ENCODE measurements at regions not wholly inside any gene's neighbourhood (a gene's known extent, or its start where the extent isn't known, plus 50 kb on each side); places are given as distances from the start of the nearest gene placed in this dataset.

DNA sequence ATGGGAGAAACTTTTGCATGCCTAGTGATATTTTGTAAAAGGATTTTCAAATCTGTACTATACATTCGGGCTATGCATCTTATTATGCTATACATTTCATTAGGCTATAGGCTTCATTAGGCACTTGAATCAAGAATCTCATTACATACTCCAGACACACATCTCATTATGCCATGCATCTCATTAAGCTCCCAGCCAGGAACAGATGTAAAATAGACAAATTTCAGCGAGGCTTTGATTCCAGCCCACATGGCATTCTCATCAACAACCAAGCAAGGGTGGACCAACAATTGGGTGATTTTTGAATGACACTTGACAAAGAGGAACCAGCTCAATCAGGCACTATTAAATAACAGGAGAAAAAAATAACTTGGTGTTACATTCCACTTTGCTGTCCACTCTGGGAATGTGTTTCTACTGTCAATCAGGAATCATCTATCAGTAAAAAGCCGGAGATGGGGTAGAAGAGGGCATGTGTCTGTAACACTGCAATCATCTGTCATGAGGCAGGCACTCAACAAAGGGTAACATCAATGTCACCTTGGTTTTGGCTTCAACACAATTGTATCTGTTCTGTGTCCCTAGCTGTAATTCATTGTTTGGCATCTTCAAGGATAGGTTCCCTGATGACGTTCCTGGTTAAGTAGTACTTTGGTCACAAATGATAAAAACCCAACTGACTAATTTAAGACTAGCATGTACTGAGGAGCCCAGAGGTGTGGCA, 498.6 kb downstream of the EPHA4 start:
- no peaks in the 10 kb centered on the region for H3K9me3 ChIP-seq
- no peak for TF ChIP-seq POLR2A (IDR thresholded peaks at IDR 0.05)
- TF ChIP-seq EP300 (IDR thresholded peaks at IDR 0.05), result no peak
- TF ChIP-seq, protein P1, sequence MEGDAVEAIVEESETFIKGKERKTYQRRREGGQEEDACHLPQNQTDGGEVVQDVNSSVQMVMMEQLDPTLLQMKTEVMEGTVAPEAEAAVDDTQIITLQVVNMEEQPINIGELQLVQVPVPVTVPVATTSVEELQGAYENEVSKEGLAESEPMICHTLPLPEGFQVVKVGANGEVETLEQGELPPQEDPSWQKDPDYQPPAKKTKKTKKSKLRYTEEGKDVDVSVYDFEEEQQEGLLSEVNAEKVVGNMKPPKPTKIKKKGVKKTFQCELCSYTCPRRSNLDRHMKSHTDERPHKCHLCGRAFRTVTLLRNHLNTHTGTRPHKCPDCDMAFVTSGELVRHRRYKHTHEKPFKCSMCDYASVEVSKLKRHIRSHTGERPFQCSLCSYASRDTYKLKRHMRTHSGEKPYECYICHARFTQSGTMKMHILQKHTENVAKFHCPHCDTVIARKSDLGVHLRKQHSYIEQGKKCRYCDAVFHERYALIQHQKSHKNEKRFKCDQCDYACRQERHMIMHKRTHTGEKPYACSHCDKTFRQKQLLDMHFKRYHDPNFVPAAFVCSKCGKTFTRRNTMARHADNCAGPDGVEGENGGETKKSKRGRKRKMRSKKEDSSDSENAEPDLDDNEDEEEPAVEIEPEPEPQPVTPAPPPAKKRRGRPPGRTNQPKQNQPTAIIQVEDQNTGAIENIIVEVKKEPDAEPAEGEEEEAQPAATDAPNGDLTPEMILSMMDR (IDR thresholded peaks at IDR 0.05), result no peak
- H3K27ac ChIP-seq, result no peak overlapping the region
- no peaks in the 10 kb centered on the region for H3K4me1 ChIP-seq (ENCODE audit: insufficient read depth)
- H3K27me3 ChIP-seq, result no peaks in the 10 kb centered on the region
- no peak overlapping the region for H3K4me3 ChIP-seq
- no peak for DNase-seq
- H3K36me3 ChIP-seq, result no peaks in the 10 kb centered on the region
- intact Hi-C loops (cut with DNase I), result no loop called here
- WGBS, 3 donors, result 92 to 95% (median 94%) methylated on average over 4 of the region's 4 CpGs

DNA sequence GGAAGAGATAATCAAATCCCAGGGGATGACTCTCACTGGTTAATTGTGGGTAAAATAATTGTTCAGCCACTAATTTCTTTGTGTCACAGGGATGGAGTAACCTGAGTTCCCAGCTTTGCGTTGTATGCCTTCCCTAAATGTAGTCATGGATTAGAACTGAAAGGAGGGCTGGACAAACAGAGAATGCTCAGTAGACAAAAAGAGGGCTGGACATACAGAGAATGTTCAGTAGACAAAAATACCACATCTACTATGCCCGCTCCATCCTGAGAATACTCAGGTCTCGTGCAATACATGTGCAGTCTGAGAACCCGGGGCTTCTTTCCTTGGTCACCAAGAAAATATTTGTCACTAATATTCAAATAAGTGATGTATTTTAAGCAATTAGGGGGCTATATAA, 497.9 kb downstream of the EPHA4 start:
- H3K4me3 ChIP-seq, result no peak overlapping the region
- H3K27me3 ChIP-seq, result no peaks in the 10 kb centered on the region
- TF ChIP-seq POLR2A (IDR thresholded peaks at IDR 0.05), result no peak
- TF ChIP-seq, protein P1 (IDR thresholded peaks at IDR 0.05), result no peak
- TF ChIP-seq EP300 (IDR thresholded peaks at IDR 0.05), result no peak
- no peaks in the 10 kb centered on the region for H3K4me1 ChIP-seq (ENCODE audit: insufficient read depth)
- H3K9me3 ChIP-seq, result no peaks in the 10 kb centered on the region
- whole genome bisulfite sequencing, 3 donors, result 94 to 97% (median 95%) methylated on average over 4 of the region's 4 CpGs
- H3K27ac ChIP-seq, result no peak overlapping the region
- DNase-seq, result no peak
- intact Hi-C loops (cut with DNase I), result no loop called here
- H3K36me3 ChIP-seq, result no peaks in the 10 kb centered on the region

DNA sequence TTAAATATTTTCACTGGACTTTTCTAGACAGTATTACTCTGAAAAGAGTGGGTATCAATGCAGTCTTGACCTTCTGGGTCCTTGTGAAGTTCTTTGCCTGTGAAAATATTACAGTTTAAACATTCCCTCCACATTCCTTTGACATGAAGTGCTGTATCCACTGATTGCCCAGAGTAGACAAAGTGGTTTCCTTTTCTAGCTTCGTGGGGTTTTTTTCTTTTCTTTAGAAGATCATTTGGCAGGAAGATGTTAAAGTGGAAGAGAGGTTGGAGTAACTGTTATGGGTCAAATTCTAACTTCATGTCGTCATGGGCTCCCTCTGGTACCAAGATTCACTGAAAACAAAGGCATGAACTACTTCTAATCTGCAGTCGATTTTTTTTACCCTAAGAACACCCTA, 496.9 kb downstream of the EPHA4 start:
- no peaks in the 10 kb centered on the region for H3K4me1 ChIP-seq (ENCODE audit: insufficient read depth)
- DNase-seq, result no peak
- H3K9me3 ChIP-seq, result no peaks in the 10 kb centered on the region
- WGBS, 3 donors, result 2 to 7% (median 2%) methylated on average over 3 of the region's 3 CpGs
- no peak overlapping the region for H3K27ac ChIP-seq
- no peak overlapping the region for H3K4me3 ChIP-seq
- TF ChIP-seq EP300 (IDR thresholded peaks at IDR 0.05) (no peak), POLR2A (IDR thresholded peaks at IDR 0.05) (no peak)
- TF ChIP-seq, protein P1 (IDR thresholded peaks at IDR 0.05), result no peak
- no peaks in the 10 kb centered on the region for H3K36me3 ChIP-seq
- H3K27me3 ChIP-seq, result no peaks in the 10 kb centered on the region
- intact Hi-C loops (cut with DNase I), result no loop called here

DNA sequence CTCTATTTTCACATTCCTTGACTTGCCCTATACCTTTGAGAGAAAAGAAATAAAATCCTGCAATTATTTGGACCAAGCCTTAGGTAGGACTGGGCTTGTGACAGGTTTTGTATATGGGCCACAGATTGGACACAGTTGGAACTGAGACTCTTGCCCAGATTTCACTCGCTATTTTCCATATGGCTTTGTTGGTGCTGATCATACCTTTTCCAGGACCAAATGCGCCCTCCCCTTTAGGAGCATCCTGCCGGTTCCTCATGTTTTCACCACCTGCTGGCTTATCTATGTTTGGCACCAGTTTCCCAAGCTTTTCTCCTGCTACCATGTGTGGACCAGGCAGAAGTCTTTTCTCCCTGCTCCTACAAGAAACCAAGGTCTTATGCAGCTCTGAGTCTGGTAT, 494.9 kb downstream of the EPHA4 start:
- Histone ChIP-seq H3K27ac (no peak overlapping the region), H3K4me3 (no peak overlapping the region), H3K27me3 (no peaks in the 10 kb centered on the region), H3K9me3 (no peaks in the 10 kb centered on the region), H3K36me3 (no peaks in the 10 kb centered on the region), H3K4me1 (ENCODE audit: insufficient read depth) (no peaks in the 10 kb centered on the region)
- DNase-seq, result no peak
- intact Hi-C loops (cut with DNase I), result no loop called here
- TF ChIP-seq, protein P1 (IDR thresholded peaks at IDR 0.05), result no peak
- TF ChIP-seq POLR2A (IDR thresholded peaks at IDR 0.05), result no peak
- TF ChIP-seq EP300 (IDR thresholded peaks at IDR 0.05), result no peak
- 76 to 81% (median 77%) methylated on average over 3 of the region's 3 CpGs for WGBS, 3 donors
